BE2C (cell line): ENCODE measurements at regions not wholly inside any gene's neighbourhood (a gene's known extent, or its start where the extent isn't known, plus 50 kb on each side); places are given as distances from the start of the nearest gene placed in this dataset.

Experiments used
- DNase-seq: peaks from one replicate; pipeline ENCODE4 v3.0.0-alpha.2; 2020
- H3K27me3 ChIP-seq: fragments of 250-450 bp; sonication (Bioruptor Pico); 2 replicates; pipeline ENCODE4 v1.5.1; 2020; ENCODE audit warnings: mild to moderate bottlenecking
- H3K36me3 ChIP-seq: fragments of 250-450 bp; sonication (Bioruptor Pico); 2 replicates; pipeline ENCODE4 v1.5.1; 2020; ENCODE audit warnings: mild to moderate bottlenecking
- H3K4me1 ChIP-seq: fragments of 250-450 bp; sonication (Bioruptor Pico); 2 replicates; pipeline ENCODE4 v1.5.1; 2020
- H3K4me3 ChIP-seq: 2 replicates; pipeline ENCODE4 v1.5.1; 2011; ENCODE audit warnings: low read depth, low read length
- H3K9me3 ChIP-seq: fragments of 250-450 bp; sonication (Bioruptor Pico); 2 replicates; pipeline ENCODE4 v1.5.1; 2020
- CTCF ChIP-seq: IDR thresholded peaks from 2 replicates; pipeline ENCODE4 v1.5.1; 2012; ENCODE audit warnings: mild to moderate bottlenecking, low read depth, low read length

GRCh38 chr2:222799262-222799918 is 61.4 kb upstream of the ACSL3 start:
- DNase-seq = no peak
- H3K27me3 ChIP-seq = no peaks in the 10 kb centered on the region
- H3K4me1 ChIP-seq = no peaks in the 10 kb centered on the region; the same call in 1 of the 2 replicates
- no peak overlapping the region for H3K4me3 ChIP-seq
- H3K36me3 ChIP-seq = no peaks in the 10 kb centered on the region
- no peaks in the 10 kb centered on the region for H3K9me3 ChIP-seq
- TF ChIP-seq CTCF = no peak

- TF ChIP-seq CTCF = no peak
- no peak for DNase-seq
- Histone ChIP-seq H3K4me3 (no peak overlapping the region), H3K36me3 (no peaks in the 10 kb centered on the region), H3K9me3 (no peaks in the 10 kb centered on the region), H3K4me1 (no peaks in the 10 kb centered on the region), H3K27me3 (no peaks in the 10 kb centered on the region)
These were observed 58.2 kb upstream of the ACSL3 start for GRCh38 chr2:222802514-222803196.

- no peak overlapping the region for H3K4me3 ChIP-seq
- H3K4me1 ChIP-seq = no peaks in the 10 kb centered on the region
- H3K27me3 ChIP-seq = no peaks in the 10 kb centered on the region
- no peak for TF ChIP-seq CTCF
- no peaks in the 10 kb centered on the region for H3K36me3 ChIP-seq
- H3K9me3 ChIP-seq = no peaks in the 10 kb centered on the region
- no peak for DNase-seq
These were observed 56.5 kb upstream of the ACSL3 start for GRCh38 chr2:222804351-222804750.

GRCh38 chr2:222805591-222806304 is 55.1 kb upstream of the ACSL3 start:
- Histone ChIP-seq H3K4me1 (no peaks in the 10 kb centered on the region), H3K4me3 (no peak overlapping the region), H3K9me3 (no peaks in the 10 kb centered on the region), H3K27me3 (no peaks in the 10 kb centered on the region), H3K36me3 (no peaks in the 10 kb centered on the region)
- no peak for DNase-seq
- no peak for TF ChIP-seq CTCF

- Histone ChIP-seq H3K27me3 (no peaks in the 10 kb centered on the region), H3K9me3 (no peaks in the 10 kb centered on the region), H3K4me3 (no peak overlapping the region), H3K36me3 (no peaks in the 10 kb centered on the region), H3K4me1 (no peaks in the 10 kb centered on the region)
- no peak for TF ChIP-seq CTCF
- DNase-seq = no peak
These were observed 54.2 kb upstream of the ACSL3 start for GRCh38 chr2:222806526-222807137.
